DMS 273 (cell line): ENCODE measurements at regions not wholly inside any gene's neighbourhood (a gene's known extent, or its start where the extent isn't known, plus 50 kb on each side); places are given as distances from the start of the nearest gene placed in this dataset.

Experiments used
- DNase-seq: peaks from one replicate; lab custom pipeline; 2025; ENCODE audit not compliant: unreplicated experiment; lab: John Stamatoyannopoulos, UW

DNA sequence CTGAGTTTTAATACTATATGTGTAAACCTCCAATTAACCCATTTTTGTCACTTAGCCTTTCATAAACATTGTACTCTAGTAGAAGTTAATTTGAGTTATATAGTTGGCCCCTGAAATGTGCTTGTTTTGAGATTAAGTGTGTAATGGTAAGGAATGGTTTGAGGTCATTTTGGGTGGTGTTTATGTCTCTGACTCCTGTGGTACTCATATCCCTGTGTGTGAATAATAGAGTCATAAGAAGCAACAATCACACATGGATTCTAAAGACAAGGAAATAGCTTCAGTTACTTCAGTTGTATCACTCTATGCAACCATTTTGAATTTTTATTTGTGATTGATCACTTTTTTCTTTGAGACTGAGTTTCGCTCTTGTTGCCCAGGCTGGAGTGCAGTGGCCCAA lies 408.5 kb downstream of the MFSD1 start:
- no peak for DNase-seq

DNA sequence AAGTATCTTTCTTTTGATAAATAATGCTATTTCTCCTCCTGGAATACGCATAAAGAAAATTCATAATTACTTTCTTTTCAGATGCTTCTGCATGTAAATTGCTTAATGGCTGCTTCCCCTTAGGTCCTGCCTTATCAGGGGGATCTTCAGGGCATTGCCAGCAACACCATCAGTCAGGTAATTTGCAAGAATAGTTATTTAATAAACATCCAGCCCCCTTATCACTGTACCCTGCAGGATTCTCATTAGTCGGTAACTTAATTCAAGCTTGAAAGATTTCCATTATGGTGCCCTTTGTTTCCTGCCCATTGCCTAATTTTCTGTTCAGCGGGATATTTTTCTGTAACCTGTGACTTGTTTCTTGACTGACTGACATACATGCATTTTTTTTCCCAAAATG lies 414.5 kb downstream of the MFSD1 start:
- no peak for DNase-seq

DNA sequence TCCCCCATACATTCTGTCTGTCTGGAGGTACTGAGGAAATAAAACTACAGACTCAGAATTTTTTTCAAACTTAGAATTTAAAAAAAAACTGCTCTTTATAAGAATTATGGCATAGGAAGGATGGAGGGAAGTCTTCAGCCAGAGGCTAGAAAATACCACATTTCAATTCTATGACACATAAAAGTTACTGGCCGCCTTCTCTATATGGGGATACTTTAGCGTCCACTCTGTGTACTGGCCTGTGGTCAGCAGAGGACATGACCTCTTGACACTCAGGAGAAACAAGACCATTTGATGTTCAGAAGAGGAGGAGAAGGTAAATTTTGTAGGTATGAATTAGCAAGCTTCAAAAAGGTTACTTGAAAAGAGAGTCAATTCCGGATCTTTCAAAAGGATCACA lies 417.4 kb downstream of the MFSD1 start:
- DNase-seq: no peak

DNA sequence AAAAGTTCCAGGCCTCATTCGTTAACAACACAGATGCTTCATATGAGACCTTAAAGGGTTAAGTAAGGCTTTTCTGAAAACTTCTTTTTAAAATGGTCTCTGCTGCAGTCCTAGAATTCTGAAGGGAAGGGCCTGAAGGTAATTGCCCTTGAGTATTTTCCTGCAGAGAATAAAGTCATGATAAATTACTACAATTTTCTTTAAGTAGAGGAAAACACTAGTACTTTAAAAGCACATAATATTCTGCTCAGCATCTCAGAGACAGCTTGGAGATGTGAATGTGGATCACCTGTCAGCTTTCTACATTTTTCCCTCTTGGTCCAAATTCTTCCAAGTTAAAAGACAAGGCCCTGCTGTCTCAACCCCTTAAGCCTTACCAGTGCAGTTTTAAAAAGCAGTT lies 419.5 kb downstream of the MFSD1 start:
- DNase-seq: no peak

DNA sequence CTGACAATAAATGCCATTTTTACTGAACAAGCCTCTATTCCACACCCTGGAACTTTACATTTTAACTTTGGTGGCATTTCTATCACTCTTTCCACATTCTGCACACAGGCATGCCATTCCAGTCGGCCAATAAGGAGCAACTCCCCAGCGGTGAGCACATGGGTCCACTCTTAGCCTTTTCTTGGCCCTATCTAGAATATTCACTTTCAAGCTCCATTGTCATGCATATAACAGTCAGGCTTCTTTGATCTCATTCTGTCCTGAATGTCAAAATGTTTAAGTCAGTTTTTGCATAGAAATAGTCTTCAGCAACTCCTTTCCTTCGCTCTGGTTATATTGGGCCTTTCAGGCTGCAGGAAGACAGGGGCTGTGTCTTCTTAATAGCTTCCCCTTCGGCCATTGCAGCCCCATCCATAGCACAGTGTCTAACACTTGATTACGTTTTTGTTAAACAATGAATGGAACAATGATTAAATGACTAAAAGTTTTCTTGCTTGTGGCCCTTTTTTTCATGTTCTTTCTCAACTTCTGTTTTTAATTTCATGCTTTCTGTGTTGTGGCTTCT lies 427.3 kb downstream of the MFSD1 start:
- DNase-seq: no peak

DNA sequence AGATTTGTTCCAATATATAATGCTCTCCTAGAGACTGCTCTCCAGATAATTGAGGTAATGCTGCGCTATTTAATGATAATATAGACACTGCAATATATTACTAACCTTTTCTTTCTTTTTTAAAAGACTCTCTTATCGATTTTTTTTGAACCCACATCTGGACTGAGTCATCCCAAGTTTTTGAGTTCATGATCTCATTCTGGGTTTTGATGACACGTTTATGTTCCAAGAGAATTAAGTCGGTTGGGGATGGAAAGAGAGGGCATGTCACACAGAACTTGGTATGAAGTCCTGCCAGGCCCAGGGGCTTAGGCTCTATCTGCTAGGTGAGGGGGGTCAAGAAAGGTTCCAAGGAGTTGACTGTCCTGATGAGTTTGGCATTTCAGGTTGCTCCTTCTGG lies 431.1 kb downstream of the MFSD1 start:
- DNase-seq: no peak

DNA sequence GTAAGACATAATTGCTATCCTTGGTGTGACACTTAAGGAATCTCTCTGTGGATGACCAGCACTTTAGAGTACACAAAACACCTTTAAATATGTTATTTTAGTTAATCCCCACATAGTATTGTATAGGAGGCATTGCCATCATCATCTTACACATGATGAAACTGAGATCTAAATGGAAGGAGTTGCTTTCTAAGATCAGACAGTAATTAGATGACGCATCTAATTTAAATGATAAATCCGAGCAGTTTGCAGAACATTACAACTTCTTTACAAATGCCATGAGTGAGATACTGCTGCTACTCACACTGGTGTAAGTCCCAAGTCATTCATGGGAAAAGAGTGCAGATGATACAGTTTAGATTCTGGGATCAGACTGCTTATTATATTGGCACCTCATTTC lies 431.9 kb downstream of the MFSD1 start:
- no peak for DNase-seq

DNA sequence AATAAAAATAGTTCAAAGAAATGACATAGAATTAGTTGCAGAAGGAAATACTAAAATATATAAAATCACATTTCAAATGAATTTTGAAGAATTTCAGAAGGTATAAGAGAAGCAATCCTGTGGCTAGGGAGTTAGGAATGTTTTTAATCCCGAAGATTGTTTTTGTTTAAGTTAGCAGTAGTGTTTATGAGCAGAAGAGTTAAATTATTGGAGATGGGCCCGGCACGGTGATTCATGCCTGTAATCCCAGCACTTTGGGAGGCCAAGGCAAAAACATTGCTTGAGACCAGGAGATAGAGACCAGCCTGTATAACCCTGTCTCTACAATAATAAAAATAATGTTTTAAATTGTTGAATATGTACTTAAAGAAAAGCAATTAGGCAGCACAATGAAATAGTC lies 432.5 kb downstream of the MFSD1 start:
- DNase-seq: no peak

DNA sequence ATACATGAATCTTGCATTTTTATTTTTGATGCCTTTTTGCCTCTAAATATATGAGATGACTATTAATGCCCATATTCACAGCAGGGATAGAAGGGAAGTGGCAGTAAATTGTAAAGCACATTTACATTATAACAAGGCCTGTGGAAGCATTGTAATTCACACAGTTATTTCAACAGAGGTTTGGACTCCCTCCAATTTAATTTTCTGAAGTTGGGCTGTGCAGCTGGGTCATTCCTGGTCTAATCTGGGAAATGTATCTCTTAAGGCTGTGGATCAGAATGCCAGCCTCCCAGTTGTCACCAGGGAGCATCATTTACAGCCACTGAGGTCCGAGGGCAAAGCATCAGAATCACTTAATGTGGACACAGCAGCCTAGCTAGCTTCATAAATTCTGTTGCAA lies 434.5 kb downstream of the MFSD1 start:
- no peak for DNase-seq

DNA sequence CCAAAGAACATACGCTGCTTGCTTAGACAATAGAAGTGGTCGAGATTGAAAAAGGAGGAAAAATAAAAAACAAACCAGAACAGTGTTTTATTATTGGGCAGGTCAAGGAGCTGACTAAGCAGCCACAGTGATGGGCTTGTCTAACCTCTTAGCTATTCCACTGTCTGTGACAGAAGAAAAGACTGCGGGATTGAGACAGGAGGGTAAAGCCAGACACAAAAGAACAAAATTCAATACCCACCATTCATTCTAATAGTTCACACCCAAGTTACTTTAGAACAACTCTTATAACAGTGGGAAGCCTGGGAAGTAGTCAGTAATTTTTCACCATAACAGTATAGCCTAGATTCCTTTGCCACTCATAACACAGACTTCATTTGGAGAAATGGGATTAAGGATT lies 435.4 kb downstream of the MFSD1 start:
- DNase-seq: no peak

DNA sequence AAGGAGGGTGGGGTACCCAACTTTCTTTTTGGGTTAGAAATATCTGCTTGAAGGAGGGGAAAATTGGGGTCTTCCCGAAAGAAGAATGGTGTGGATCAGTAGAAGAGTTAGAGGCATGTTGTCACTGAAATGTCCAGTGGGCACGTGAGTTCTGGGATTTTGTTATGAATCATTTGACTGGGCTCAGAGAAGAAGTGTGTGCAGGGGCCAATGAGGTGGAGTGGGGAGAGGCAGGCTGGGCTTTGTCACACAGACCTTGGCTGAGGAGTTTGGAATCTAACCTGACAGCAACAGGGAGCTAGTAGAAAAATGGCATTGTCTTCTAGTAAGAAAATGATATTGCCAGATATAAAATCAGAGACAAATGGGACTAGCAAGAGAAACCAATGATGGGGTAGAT lies 436.8 kb downstream of the MFSD1 start:
- no peak for DNase-seq

DNA sequence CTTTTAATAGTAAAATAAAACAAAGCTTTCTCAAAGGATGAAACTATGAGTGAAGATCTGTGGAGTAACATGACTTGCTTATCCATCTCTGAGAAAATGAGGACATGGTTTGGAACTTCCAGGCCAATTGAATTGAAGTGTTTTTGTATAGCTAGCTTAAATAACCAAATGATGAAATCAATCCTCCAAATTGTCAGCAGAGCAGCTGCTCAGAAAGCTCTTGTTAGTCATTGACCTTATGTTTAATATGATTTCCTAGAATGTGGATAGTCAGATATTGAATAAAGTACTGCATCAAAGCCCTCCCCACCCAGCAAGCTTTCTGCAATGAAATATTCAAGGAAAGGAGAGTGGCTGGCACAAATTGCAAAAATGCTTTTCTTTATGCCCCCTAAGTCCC lies 437.2 kb downstream of the MFSD1 start:
- peak; percentile 23 for DNase-seq

DNA sequence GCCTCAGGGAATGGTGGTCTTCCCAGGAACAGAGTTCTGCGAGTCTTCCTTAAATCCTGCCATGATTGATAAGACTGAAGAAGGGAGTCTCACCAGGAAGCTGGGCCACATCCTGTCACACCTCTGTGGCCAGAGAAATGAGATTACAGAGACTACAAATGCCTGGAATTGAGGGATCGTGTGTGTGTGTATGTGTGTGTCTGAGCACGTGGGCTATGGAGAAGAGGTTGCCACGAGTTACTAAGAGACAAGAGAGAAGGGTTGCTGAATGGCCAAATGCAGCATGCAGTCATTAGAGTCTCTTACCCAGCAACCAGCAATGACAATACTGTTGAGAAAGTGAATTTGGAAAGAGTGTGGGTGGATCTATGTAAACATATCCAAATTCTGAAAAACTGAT lies 443.1 kb downstream of the MFSD1 start:
- DNase-seq: no peak

DNA sequence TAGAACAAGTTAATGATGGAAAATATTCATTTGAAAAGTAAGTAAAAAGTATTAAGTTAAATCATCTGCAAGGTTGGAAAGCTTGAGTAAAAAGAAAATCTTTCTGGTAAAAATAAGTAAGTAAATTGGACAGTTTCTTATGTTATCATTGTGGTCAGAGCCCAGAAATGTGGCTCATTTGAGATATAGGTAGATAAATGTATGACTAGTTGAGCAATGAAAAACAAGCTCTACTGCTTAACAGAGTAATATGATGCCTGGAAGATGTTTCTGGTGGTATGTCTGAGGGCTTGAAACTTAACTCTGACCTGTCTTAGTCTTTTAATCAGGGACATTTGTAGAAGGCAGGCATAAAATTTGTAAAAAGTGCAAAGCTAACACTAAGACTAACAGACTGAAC lies 444.0 kb downstream of the MFSD1 start:
- DNase-seq: no peak

DNA sequence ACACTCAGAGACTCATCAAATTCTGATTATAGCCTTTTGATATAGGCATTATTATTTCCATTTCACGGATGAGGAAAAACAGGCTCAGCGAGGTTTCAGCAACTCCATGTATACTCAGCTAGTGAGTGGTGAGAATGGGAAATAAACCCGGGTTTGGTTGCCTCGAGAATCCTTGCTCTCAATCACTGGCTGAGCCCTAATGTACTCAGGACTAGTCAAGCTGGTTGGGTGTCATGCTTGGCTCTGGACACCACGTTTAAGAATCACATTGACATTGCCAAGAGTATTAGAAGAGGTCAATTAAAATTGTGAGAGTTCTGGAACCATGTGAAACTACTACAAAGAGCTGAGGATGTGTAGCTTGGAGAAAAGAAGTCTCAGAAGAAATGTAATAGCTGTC lies 444.5 kb downstream of the MFSD1 start:
- no peak for DNase-seq

DNA sequence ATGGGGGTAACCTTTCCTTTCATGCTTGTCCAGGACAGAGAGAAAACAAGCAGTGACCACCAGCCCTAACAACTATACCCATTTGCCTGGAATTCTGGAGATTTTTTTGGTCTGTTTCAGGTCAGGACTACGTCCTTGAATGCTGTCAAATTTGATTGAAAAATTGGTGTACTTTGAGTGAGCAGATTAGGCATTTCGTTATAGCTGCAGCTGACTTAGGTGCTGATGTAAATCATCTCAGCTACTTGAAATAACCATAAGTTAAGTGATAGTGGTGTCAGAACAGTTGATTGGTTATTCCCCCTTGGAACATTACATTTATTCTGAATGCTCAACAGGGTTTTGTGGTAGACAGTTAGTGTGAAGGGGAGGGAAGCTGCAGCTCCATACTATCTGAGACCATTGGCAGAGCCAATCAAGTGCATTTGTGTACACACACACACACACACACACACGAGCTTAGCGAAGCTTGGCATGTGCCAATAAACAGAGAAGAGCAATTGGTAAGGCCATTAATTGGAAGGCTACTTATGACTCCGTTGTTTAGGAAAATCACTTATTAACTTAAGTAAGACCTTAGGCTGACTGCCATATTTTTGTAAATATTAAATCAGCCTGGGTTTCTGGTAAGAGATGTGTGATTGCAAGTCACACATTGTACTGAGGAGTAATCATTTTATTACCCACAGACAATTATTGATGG lies 447.8 kb downstream of the MFSD1 start:
- no peak for DNase-seq

DNA sequence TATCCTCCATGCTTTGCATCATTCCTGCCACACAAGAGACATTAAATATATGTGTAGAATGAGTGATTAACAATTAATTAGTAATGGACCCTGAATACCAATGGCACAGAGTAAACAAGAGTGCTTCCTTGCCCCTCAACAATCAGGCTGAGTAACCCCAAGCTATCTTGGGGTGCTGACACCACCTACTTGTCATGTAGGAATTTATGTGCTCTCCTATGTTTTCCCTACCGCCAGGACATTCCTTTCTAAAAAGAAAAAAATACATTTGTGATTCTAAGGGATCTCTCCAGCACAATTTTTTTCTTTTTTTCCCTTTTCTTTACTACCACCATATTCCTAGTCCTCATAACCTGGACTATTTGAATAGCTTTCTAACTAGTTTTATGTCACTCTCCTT lies 449.1 kb downstream of the MFSD1 start:
- no peak for DNase-seq

DNA sequence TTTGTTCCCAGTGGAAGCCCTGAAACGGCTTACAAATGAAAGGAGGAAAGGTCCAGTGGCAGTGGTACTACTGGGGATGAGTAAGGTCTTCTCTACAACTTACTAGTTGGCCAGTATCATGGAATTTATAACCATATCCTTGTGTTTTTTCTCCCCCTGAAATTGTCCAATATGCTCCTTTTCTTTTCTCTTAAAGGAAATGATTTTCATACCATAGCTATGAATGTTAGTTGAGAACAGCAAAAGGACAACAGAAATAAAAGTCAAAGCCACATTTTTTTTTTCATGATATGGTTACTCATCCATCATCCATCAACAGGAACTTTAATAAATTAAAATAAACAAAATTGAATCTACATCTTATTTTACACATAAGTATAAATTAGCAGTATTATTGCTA lies 450.4 kb downstream of the MFSD1 start:
- no peak for DNase-seq

DNA sequence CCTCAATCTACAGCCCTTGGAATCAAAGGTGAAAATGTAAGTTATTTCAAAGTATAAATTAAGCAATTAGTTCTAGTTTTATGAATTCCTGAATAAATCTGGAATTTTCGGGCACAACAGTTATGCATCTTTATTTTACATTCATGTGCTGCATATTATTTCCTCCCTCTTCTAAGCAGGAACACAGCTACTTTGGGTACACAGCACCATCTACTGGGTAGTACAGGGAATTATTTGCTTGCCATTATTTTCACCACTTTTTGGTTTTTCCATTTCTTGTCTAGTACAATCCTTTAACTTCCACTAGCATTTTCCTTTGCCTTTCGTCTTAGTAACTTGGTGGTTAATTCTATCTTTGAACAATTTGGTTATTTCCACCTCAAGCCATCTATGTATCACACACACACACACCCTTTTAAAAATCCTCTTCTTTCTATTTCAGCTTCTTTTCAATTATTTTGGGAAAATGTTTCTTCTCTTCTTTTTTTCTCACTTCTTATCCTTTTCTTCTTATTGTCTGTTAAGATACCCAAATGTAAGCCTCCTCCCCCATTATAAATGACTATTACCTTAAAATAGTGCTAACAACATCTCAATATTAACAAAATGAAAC lies 451.0 kb downstream of the MFSD1 start:
- peak; percentile 75 for DNase-seq

DNA sequence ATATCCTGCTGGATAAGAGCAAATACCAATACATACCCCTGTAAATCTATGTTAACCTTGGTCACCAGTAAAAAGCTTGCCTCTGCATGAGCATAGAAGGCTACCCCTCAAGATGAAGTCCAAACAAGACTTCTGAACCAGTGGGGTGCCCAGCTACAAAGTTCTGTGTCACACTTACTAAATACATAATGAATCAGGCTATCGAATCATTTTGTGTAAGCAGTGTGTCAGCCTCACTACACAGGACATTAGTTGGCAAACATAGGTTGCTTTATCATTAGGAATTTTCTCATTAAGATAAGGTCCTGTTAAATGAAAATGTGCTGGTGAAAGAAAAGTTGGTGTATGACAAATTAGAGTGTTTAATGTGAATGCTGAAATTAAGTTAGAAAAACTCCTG lies 452.0 kb downstream of the MFSD1 start:
- DNase-seq: no peak

DNA sequence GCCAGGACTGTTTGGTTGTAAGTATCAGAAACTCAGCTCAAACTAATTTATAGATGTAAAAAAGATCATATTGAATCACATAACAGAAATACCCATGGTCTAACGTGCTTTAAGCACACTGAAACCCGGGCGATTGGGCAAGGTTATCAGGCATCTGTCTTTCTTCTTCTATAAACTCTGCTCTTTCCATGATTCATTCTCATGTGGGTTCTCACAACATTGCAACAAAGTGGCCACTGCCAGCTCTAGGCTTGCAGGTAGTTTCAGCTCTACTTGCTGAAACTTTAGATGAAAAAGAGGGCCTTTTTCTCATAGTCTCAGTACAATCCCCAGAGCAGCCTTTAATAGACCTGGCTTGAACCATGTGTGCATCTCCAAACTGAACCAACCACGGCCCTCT lies 456.1 kb downstream of the MFSD1 start:
- no peak for DNase-seq

DNA sequence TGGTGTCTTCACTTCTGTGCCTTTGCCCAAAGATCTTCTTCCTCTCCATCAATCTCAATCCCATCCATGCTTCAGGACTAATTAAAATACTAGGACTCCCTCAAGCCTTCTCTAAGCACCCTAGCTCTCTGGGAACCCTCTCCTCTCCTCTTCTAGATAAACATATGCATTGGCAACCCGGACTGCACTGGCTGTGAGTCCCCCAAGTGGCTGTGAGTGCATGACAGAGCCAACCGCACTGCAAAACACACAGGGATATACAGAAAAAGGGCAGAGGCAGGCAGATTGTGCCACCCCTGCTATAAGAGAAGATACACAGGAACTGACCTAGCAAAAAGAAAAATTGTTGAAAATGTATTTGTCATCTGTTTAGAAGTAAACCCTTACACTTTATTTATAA lies 457.1 kb downstream of the MFSD1 start:
- no peak for DNase-seq
